ENCODE measurements at regions not wholly inside any gene's neighbourhood (a gene's known extent, or its start where the extent isn't known, plus 50 kb on each side); places are given as distances from the start of the nearest gene placed in this dataset.

DNA sequence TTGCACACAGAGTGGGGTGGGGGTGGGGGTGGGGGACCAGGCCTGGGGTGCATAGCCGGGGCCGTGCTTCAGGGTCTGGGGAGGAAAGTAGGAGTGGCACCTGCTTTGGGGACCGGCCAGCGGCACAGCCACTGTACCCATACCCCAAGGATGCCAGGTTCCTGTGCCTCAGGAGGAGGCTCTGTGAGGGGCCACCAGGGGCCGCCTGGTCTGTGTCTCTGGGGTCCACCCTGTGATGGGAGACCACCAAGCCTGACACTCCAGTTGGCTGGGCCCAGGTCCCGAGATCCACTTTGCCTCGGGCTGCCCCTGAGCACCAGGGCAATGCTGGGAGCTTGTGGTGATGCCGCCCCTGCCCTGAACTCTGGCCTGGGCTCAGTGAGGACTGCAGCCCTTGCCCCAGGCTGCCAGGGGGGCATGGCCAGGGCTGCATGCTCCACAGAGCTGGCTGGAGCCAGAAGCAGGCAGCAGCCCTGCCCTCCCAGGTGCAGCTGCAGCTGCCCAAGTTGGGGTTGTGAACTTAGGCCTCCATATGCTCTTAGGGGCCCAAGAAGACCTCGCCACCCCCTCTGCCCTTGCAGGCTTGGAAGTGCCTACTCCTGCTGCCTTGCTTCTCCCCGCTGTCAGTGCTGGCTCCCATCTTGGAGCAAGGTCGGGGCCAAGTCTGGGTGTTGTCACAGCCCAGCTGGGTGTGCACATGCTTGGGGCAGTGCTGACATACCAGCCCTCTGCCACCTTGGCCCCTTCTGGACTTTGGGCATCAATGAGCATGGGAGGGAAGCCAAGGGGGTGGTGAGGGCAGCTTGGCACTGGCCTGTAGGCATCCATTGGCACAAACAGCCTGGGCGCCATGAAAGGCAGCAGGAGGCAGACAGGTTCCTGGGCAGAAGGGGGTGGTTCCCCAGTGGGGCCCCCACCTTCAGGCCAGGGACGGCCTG lies 123.3 kb upstream of the THY1 start:
- DNase-seq (ENCODE audit: low read depth): no peak
- no peak for TF ChIP-seq CTCF (IDR thresholded peaks at IDR 0.05; ENCODE audit: control insufficient read depth, extremely low read depth, insufficient read depth)
- no peak overlapping the region for H3K4me3 ChIP-seq (ENCODE audit: low read depth, low read length)

DNA sequence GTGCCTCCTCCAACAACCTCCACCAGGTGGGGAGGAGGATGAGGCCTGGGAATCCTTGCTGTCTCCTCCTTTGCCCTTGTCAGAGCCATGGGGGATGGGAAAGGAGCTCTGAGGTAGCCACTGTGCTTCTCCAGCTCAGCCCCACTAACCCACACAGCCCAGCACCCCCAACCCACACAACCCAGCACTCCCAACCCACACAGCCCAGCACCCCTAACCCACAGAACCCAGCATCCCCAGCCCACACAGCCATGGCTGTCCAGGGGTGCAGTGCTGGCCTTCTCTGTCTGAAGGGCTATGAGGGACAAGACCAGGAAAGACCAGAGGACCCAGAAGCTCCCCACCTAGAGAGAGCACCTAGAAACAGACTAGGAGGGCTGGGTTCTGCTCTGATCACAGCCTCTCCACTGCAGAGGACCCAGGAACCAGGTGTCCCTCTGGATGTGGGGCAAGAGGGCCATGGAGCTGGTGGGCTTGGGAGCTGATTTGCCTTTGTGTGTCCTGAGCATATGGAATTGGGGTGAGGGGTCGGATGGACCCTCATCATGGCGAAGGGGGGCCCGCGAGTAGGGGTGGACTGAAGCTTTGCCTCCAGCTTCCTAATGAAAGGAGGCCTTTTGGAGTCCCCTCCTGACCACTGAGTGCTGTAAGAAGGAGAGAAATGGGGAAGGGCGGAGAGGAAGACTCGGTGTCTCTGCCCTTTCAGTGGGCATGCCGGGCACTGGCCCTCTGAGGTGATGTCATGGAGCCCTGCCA lies 117.6 kb upstream of the THY1 start:
- no peak for DNase-seq (ENCODE audit: low read depth)
- no peak for TF ChIP-seq CTCF (IDR thresholded peaks at IDR 0.05; ENCODE audit: control insufficient read depth, extremely low read depth, insufficient read depth)
- H3K4me3 ChIP-seq (ENCODE audit: low read depth, low read length): no peak overlapping the region

DNA sequence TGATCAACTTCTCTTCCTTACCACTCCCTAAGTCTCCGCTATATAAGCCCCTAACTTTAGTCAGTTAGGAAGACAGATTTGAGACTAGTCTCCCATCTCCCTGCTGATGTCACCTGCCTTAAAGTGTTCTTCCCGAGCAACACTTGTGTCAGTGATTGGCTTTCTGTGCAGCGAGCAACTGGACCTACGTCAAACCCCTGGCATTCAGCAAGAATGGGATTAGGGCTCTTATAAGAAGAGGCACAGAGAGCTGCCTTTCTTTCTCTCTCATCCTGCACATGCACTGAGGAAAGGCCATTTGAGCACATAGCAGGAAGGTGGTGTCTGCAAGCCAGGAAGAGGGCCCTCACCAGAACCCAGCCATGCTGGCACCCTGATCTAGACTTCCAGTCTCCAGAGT lies 116.6 kb upstream of the THY1 start:
- no peak for TF ChIP-seq CTCF (IDR thresholded peaks at IDR 0.05; ENCODE audit: control insufficient read depth, extremely low read depth, insufficient read depth)
- H3K4me3 ChIP-seq (ENCODE audit: low read depth, low read length): no peak overlapping the region
- no peak for DNase-seq (ENCODE audit: low read depth)

GRCh38 chr11:119538753-119539152 lies 115.8 kb upstream of the THY1 start:
- TF ChIP-seq CTCF (IDR thresholded peaks at IDR 0.05; ENCODE audit: control insufficient read depth, extremely low read depth, insufficient read depth): no peak
- no peak for DNase-seq (ENCODE audit: low read depth)
- H3K4me3 ChIP-seq (ENCODE audit: low read depth, low read length): no peak overlapping the region

DNA sequence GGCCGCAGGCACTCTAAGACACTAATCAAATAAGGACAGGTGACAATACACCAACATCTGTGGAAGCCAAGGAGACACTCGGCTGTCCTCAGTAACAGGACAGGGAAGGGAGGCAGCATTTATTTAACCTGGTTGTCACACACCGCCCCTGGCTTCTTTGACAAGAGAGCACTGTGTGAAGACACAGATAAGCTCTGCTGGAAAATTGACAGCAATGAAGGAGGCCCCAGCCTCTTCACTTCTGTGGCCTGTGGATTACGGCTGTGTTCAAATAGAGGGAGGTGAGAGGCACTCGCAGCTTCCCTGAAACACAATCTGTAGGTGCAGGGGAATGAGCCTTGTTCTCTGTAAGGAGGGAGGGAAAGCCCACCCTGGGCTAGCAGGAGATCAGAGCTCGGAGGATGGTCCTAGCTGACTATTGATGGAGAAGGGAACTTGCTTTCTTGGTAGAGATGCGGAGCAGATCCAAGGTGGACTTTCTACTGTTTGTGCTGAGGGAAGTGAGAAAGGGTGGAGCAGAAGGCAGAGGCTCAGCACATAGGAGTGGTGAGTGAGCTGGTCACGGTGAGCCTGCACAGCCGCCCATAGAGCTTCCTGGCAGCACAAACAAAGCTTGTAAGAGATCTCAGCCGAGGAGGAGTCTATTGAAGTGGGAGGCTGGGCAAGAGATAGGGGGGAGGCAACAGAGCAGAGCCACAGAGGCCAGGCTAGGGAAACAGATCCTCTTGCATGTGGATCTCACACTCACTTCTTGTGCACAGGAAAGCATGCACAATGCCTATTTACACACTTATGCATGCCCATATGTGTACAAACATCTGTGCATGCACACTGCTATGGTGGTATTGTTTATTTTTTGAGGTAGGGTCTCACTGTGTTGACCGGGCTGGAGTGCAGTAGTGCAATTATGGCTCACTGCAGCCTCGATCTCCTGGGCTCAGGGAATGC lies 114.6 kb upstream of the THY1 start:
- TF ChIP-seq CTCF (IDR thresholded peaks at IDR 0.05; ENCODE audit: control insufficient read depth, extremely low read depth, insufficient read depth): no peak
- no peak for DNase-seq (ENCODE audit: low read depth)
- H3K4me3 ChIP-seq (ENCODE audit: low read depth, low read length): no peak overlapping the region

- H3K4me3 ChIP-seq (ENCODE audit: low read depth, low read length): no peak overlapping the region
- no peak for DNase-seq (ENCODE audit: low read depth)
- TF ChIP-seq CTCF (IDR thresholded peaks at IDR 0.05; ENCODE audit: control insufficient read depth, extremely low read depth, insufficient read depth): no peak
Observed at GRCh38 chr11:119536801-119537200, 113.8 kb upstream of the THY1 start.

Measured in LNCaP clone FGC (cell line).